Esophagus squamous epithelium (tissue), 5 donors: ENCODE measurements at regions not wholly inside any gene's neighbourhood (a gene's known extent, or its start where the extent isn't known, plus 50 kb on each side); places are given as distances from the start of the nearest gene placed in this dataset.
"Not testable (repeated sequence)": the region's sequence is repeated elsewhere in the genome, so short reads cannot be mapped to it uniquely, and the experiment has no call there.

Experiments
- DNase-seq: peaks from one replicate; lab custom pipeline; 2025; lab: John Stamatoyannopoulos, UW
- H3K27ac ChIP-seq, 4 donors: fragments of 200-600 bp; sonication (generic); one replicate each; pipeline ENCODE4 v1.5.1; 2016 to 2019; ENCODE audit warnings: mild to moderate bottlenecking in 1 of 4
- H3K27me3 ChIP-seq, 4 donors: fragments of 200-600 bp; sonication (generic); 1 replicate in 3 of 4; 2 replicates in 1 of 4; pipeline versions ENCODE4 v1.5.1 to v1.6.0; 2017 to 2021; ENCODE audit warnings: antibody characterized with exemption in 1 of 4
- H3K36me3 ChIP-seq, 3 donors: fragments of 200-600 bp; sonication (generic); one replicate each; pipeline ENCODE4 v1.5.1; 2016 to 2019
- H3K4me1 ChIP-seq, 3 donors: fragments of 200-600 bp; sonication (generic); one replicate each; pipeline ENCODE4 v1.5.1; 2017 to 2019
- H3K4me3 ChIP-seq, 4 donors: fragments of 200-600 bp; sonication (generic); 1 replicate in 3 of 4; 2 replicates in 1 of 4; pipeline ENCODE4 v1.5.1; 2016 to 2019; ENCODE audit warnings: mild to moderate bottlenecking in 2 of 4, moderate library complexity in 1 of 4
- H3K9me3 ChIP-seq, 3 donors: fragments of 200-600 bp; sonication (generic); one replicate each; pipeline ENCODE4 v1.5.1; 2016 to 2019
- CTCF ChIP-seq, 6 experiments: fragments of 450-650 bp in 4 of 6; fragments of 200-600 bp in 2 of 6; sonication (generic) in 2 of 6; IDR thresholded peaks; one replicate each; pipeline ENCODE4 v1.5.1; 2016 to 2019; ENCODE audit warnings: antibody characterized with exemption in 6 of 6, mild to moderate bottlenecking in 4 of 6, moderate library complexity in 4 of 6
- POLR2A ChIP-seq, 4 donors: fragments of 450-650 bp; IDR thresholded peaks; one replicate each; pipeline ENCODE4 v1.6.1; 2017; ENCODE audit warnings: antibody characterized with exemption in 4 of 4, mild to moderate bottlenecking in 4 of 4, moderate library complexity in 3 of 4
- WGBS, 2 donors: methylation state at CpG; one replicate each; pipeline ENCODE4 v1.1.5; 2018; 5-methylcytosine and 5-hydroxymethylcytosine counted together
- intact Hi-C: fragments of 100-400 bp; cut with DNase I; formaldehyde crosslinking; loops from one replicate; pipeline ENCODE4 v1.15.0; 2022
- donor health status: DM: yes; HTN: yes; CAD: no.

GRCh38 chr4:66785479-66785878 lies 759.8 kb downstream of the CENPC start:
- intact Hi-C loops = no loop called here
- WGBS, 2 donors = 87 to 88% methylated on average over 2 of the region's 2 CpGs
- no peak for DNase-seq
- H3K27ac ChIP-seq = no peak overlapping the region
- H3K36me3 ChIP-seq = no peaks in the 10 kb centered on the region
- no peaks in the 10 kb centered on the region for H3K9me3 ChIP-seq
- no peaks in the 10 kb centered on the region for H3K4me1 ChIP-seq
- no peak for TF ChIP-seq CTCF (IDR thresholded peaks at IDR 0.05)
- no peaks in the 10 kb centered on the region for H3K27me3 ChIP-seq
- no peak overlapping the region for H3K4me3 ChIP-seq

- H3K4me1 ChIP-seq, H3K4me3 ChIP-seq, H3K27ac ChIP-seq, intact Hi-C loops, H3K27me3 ChIP-seq, H3K9me3 ChIP-seq, DNase-seq, H3K36me3 ChIP-seq: not testable (repeated sequence)
- 88 to 92% methylated on average over 10 to 11 of the region's 18 CpGs for WGBS, 2 donors
Observed at GRCh38 chr4:66782751-66783150, 762.6 kb downstream of the CENPC start.

GRCh38 chr4:66777097-66777496 lies 768.2 kb downstream of the CENPC start:
- Histone ChIP-seq H3K4me1 (no peaks in the 10 kb centered on the region), H3K27ac (no peak overlapping the region), H3K36me3 (no peaks in the 10 kb centered on the region), H3K9me3 (no peaks in the 10 kb centered on the region), H3K27me3 (no peaks in the 10 kb centered on the region), H3K4me3 (no peak overlapping the region)
- TF ChIP-seq CTCF (IDR thresholded peaks at IDR 0.05) (no peak), POLR2A (IDR thresholded peaks at IDR 0.05) (no peak)
- WGBS, 2 donors = 26 to 32% methylated on average over 2 of the region's 2 CpGs
- intact Hi-C loops = no loop called here
- DNase-seq = no peak

GRCh38 chr4:66769441-66769840 lies 775.9 kb downstream of the CENPC start:
- H3K27ac ChIP-seq = no peak overlapping the region
- no peaks in the 10 kb centered on the region for H3K36me3 ChIP-seq
- H3K9me3 ChIP-seq = no peaks in the 10 kb centered on the region
- intact Hi-C loops = no loop called here
- no peaks in the 10 kb centered on the region for H3K4me1 ChIP-seq
- 37 to 44% methylated on average over 4 of the region's 4 CpGs for WGBS, 2 donors
- no peak for DNase-seq
- TF ChIP-seq POLR2A (IDR thresholded peaks at IDR 0.05) (no peak), CTCF (IDR thresholded peaks at IDR 0.05) (no peak)
- no peaks in the 10 kb centered on the region for H3K27me3 ChIP-seq
- H3K4me3 ChIP-seq = no peak overlapping the region

GRCh38 chr4:66767442-66767841 lies 777.9 kb downstream of the CENPC start:
- TF ChIP-seq POLR2A (IDR thresholded peaks at IDR 0.05) (no peak), CTCF (IDR thresholded peaks at IDR 0.05) (no peak)
- Histone ChIP-seq H3K9me3 (no peaks in the 10 kb centered on the region), H3K27me3 (no peaks in the 10 kb centered on the region), H3K36me3 (no peaks in the 10 kb centered on the region), H3K27ac (no peak overlapping the region), H3K4me3 (no peak overlapping the region), H3K4me1 (no peaks in the 10 kb centered on the region)
- intact Hi-C loops = no loop called here
- no peak for DNase-seq
- WGBS, 2 donors = 23 to 62% methylated on average over 1 of the region's 1 CpG

GRCh38 chr4:66766557-66766956 lies 778.7 kb downstream of the CENPC start:
- H3K27ac ChIP-seq = no peak overlapping the region
- H3K27me3 ChIP-seq = no peaks in the 10 kb centered on the region
- no peaks in the 10 kb centered on the region for H3K4me1 ChIP-seq
- intact Hi-C loops = no loop called here
- TF ChIP-seq POLR2A (IDR thresholded peaks at IDR 0.05) (no peak), CTCF (IDR thresholded peaks at IDR 0.05) (no peak)
- no peaks in the 10 kb centered on the region for H3K9me3 ChIP-seq
- no peaks in the 10 kb centered on the region for H3K36me3 ChIP-seq
- DNase-seq = no peak
- H3K4me3 ChIP-seq = no peak overlapping the region
- WGBS, 2 donors = 67 to 83% methylated on average over 1 of the region's 1 CpG
